ENCODE measurements at regions not wholly inside any gene's neighbourhood (a gene's known extent, or its start where the extent isn't known, plus 50 kb on each side); places are given as distances from the start of the nearest gene placed in this dataset.

DNA sequence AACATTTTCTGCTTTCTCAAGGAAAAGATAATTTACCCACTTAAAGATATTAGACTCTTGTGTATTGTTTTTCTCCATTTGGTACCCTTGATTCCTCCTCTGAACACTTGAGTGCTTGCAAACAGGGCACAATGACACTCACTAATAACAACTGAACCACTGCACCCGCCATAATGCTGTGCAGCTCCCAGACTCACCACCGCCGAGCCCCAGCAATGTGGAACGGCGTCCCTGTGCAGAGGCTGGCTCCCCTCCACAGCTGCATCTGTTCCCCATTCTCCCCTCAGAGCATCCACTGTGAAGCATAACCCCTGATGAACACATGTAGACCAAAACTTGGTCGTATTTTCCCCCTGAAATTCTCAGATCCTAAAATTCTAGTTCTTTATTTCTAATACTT lies 276.2 kb upstream of the PLSCR5 start:
- H2BK15ac ChIP-seq (ENCODE audit: low read depth, low read length): no peak overlapping the region
- H3K4me1 ChIP-seq (ENCODE audit: control insufficient read depth, insufficient read depth, low read length): no peaks in the 10 kb centered on the region
- no peak overlapping the region for H3K18ac ChIP-seq (ENCODE audit: low read depth, low read length)
- no peak overlapping the region for H2BK5ac ChIP-seq (ENCODE audit: low read depth, low read length, poor library complexity, severe bottlenecking)
- no TSS peak for BruUV-seq (replicated peaks)
- ATAC-seq (ENCODE audit: low read depth): no peak
- no peak overlapping the region for H2AK5ac ChIP-seq (ENCODE audit: low read depth, low read length)
- H3K56ac ChIP-seq (ENCODE audit: extremely low read depth, insufficient read depth, low read length): no peak overlapping the region
- H3K79me1 ChIP-seq (ENCODE audit: low read depth in 1 of 2, low read length in 2 of 2): no peaks in the 10 kb centered on the region
- H3K27ac ChIP-seq (ENCODE audit: insufficient read depth, low read length): no peak overlapping the region
- POLR2A ChIA-PET (ENCODE audit: unreplicated experiment): no interaction called here
- TF ChIP-seq, protein P1, sequence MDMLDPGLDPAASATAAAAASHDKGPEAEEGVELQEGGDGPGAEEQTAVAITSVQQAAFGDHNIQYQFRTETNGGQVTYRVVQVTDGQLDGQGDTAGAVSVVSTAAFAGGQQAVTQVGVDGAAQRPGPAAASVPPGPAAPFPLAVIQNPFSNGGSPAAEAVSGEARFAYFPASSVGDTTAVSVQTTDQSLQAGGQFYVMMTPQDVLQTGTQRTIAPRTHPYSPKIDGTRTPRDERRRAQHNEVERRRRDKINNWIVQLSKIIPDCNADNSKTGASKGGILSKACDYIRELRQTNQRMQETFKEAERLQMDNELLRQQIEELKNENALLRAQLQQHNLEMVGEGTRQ (IDR thresholded peaks at IDR 0.05; ENCODE audit: low read depth, low read length): no peak
- TF ChIP-seq SMC3 (IDR thresholded peaks at IDR 0.05; ENCODE audit: low read depth, low read length) (no peak), BHLHE40 (IDR thresholded peaks at IDR 0.05; ENCODE audit: low read depth, low read length) (no peak), MAZ (IDR thresholded peaks at IDR 0.05; ENCODE audit: borderline replicate concordance, low read depth, low read length) (no peak), RFX5 (IDR thresholded peaks at IDR 0.05; ENCODE audit: low read depth, low read length) (no peak), FOS (IDR thresholded peaks at IDR 0.05; ENCODE audit: low read depth, low read length) (no peak), MXI1 (IDR thresholded peaks at IDR 0.05; ENCODE audit: borderline replicate concordance, low read depth, low read length) (no peak), RAD21 (IDR thresholded peaks at IDR 0.05; ENCODE audit: low read length) (no peak), NFE2L2 (IDR thresholded peaks at IDR 0.05; ENCODE audit: low read depth, low read length) (no peak), POLR2A (IDR thresholded peaks at IDR 0.05; ENCODE audit: low read depth, low read length) (no peak), CHD1 (IDR thresholded peaks at IDR 0.05; ENCODE audit: low read depth, low read length) (no peak), MAFK (IDR thresholded peaks at IDR 0.05; ENCODE audit: low read depth, low read length) (no peak), RCOR1 (IDR thresholded peaks at IDR 0.05; ENCODE audit: insufficient replicate concordance, low read length) (no peak)
- TF ChIP-seq, protein P2, sequence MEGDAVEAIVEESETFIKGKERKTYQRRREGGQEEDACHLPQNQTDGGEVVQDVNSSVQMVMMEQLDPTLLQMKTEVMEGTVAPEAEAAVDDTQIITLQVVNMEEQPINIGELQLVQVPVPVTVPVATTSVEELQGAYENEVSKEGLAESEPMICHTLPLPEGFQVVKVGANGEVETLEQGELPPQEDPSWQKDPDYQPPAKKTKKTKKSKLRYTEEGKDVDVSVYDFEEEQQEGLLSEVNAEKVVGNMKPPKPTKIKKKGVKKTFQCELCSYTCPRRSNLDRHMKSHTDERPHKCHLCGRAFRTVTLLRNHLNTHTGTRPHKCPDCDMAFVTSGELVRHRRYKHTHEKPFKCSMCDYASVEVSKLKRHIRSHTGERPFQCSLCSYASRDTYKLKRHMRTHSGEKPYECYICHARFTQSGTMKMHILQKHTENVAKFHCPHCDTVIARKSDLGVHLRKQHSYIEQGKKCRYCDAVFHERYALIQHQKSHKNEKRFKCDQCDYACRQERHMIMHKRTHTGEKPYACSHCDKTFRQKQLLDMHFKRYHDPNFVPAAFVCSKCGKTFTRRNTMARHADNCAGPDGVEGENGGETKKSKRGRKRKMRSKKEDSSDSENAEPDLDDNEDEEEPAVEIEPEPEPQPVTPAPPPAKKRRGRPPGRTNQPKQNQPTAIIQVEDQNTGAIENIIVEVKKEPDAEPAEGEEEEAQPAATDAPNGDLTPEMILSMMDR (conservative IDR thresholded peaks at IDR 0.05; ENCODE audit: low read depth, low read length): no peak
- TF ChIP-seq, protein P3, sequence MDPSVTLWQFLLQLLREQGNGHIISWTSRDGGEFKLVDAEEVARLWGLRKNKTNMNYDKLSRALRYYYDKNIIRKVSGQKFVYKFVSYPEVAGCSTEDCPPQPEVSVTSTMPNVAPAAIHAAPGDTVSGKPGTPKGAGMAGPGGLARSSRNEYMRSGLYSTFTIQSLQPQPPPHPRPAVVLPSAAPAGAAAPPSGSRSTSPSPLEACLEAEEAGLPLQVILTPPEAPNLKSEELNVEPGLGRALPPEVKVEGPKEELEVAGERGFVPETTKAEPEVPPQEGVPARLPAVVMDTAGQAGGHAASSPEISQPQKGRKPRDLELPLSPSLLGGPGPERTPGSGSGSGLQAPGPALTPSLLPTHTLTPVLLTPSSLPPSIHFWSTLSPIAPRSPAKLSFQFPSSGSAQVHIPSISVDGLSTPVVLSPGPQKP (IDR thresholded peaks at IDR 0.05; ENCODE audit: borderline replicate concordance, low read depth, low read length): no peak
- no CpG with 5 or more reads among the region's 6 CpGs for WGBS, 2 experiments (ENCODE audit: extremely low coverage in 2 of 2, insufficient read length in 1 of 2)
- H2BK120ac ChIP-seq (ENCODE audit: low read depth, low read length): no peak overlapping the region
- dilution Hi-C loops (cut with HindIII; ENCODE audit: low sequenced_read_pairs, unreplicated experiment): no loop called here
- no peak overlapping the region for H4K91ac ChIP-seq (ENCODE audit: insufficient read depth, low read depth, low read length)
- H4K8ac ChIP-seq (ENCODE audit: low read depth in 2 of 2, low read length in 2 of 2): no peak overlapping the region
- H3K36me3 ChIP-seq (ENCODE audit: control insufficient read depth, insufficient read depth, low read length): no peaks in the 10 kb centered on the region
- no peak overlapping the region for H4K5ac ChIP-seq (ENCODE audit: low read depth, low read length)
- no peak overlapping the region for H3K23ac ChIP-seq (ENCODE audit: low read depth, low read length)
- H3K9me1 ChIP-seq (ENCODE audit: insufficient read depth, low read length): no peaks in the 10 kb centered on the region
- no peak overlapping the region for H2AFZ ChIP-seq (replicated peaks; ENCODE audit: low read length, poor library complexity)
- H3K4ac ChIP-seq (ENCODE audit: low read depth, low read length): no peak overlapping the region
- in situ Hi-C loops (cut with MboI; ENCODE audit: low sequenced_read_pairs): no loop called here
- no peak overlapping the region for H3K14ac ChIP-seq (replicated peaks; ENCODE audit: low read depth, low read length)
- H2AK9ac ChIP-seq (replicated peaks; ENCODE audit: low read depth, low read length, poor library complexity): no peak overlapping the region
- H4K20me1 ChIP-seq (ENCODE audit: insufficient read depth, low read length): no peaks in the 10 kb centered on the region
- no peak overlapping the region for H3K4me3 ChIP-seq (ENCODE audit: insufficient read depth, low read depth, low read length)
- no peak overlapping the region for H2BK20ac ChIP-seq (ENCODE audit: low read depth, low read length)
- intact Hi-C loops (cut with micrococcal nuclease): no loop called here
- H3K27me3 ChIP-seq (ENCODE audit: control insufficient read depth, insufficient read depth, low read length): no peaks in the 10 kb centered on the region
- CTCF ChIA-PET: no interaction called here
- DNase-seq: no peak
- no peak overlapping the region for H3K9ac ChIP-seq (ENCODE audit: low read depth, low read length)
- no peak overlapping the region for H3K4me2 ChIP-seq (ENCODE audit: low read depth, low read length)
- no peaks in the 10 kb centered on the region for H3K9me3 ChIP-seq (ENCODE audit: control insufficient read depth, insufficient read depth, low read length)
